HG03378 (cell line): ENCODE measurements at regions not wholly inside any gene's neighbourhood (a gene's known extent, or its start where the extent isn't known, plus 50 kb on each side); places are given as distances from the start of the nearest gene placed in this dataset.

Source experiments
- ATAC-seq: cut with Tn5 transposase; IDR thresholded peaks from one replicate; pipeline ENCODE4 v1.9.1; 2021; ENCODE audit warnings: mild to moderate bottlenecking, moderate library complexity; ENCODE audit not compliant: unreplicated experiment

DNA sequence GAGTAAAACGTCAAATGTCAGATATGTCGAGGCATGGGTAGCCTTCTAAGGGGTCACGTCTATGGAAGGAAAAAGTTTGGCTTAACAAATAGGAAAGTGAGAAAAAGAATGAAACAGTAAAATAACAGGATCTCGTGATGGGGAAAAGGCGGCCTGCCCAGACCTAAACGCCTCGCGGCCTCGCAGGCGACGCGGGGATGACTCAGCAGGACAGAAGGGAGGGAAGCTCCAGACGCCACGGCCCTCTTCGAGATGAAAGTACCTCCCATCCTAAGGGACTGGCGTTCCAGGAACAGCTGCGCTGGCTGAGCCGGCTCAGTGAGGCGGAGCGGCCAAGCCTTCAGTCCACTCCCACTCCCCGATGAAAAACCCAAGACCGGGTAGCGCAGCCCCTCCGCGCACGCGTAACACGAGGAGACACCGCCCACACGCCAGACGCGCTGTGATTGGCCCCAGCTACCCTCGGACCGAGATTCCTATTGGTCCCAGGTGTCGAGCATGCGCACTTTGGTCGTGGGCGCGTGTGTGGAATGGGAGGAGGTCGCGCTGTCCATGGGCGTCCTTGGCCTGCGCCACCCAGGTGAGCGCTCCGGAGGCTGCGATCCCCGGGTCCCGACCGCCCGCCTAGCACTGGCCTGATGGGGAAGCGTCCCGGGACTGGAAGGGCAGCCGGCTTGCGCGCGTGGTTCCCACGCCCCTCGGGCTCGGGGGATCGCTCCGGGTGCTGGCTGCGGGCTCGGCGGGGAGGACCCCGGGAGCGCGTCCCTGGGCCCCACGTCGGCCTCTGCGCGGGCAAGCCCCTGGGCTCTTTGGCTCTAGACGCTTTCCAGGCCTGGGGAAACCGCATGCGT, 588.5 kb downstream of the MTRR start:
- ATAC-seq: peak; percentile 97

DNA sequence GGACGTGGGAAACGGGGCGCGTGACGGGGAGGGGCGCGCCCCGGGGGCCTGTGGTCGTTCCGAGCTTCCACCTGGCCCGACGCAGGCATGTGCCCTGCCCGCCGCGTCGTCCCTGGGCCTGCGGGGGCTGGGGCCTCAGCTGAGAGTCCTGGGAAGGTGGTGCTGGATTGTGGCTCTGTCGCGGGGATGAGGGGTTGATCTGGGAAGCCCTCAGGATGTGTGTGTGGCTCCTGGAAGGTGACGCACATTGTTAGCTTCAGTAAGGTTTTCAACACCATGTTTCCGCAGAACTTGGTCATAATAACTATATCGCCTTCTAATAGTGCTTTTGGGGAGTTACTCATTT, 589.1 kb downstream of the MTRR start:
- peak; percentile 3 for ATAC-seq

DNA sequence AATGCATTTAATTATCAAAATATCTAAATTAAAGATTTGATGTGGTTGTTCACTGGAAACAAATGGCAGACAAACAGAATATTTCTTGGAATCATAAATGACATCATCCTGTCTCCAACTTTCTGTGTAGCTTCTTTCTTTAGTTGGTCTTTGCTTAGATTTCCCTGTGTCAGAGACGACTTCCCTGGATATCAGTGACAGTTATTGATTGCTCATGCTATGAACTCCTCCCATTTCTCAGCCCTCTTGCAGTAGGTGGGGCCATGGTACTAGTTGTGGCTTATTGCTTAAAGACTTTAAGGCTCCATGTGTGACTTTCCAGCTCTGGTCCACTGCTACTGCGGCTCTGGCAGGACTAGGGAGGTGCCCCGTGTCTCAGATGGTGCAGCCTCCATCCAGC, 592.6 kb downstream of the MTRR start:
- ATAC-seq: no peak

DNA sequence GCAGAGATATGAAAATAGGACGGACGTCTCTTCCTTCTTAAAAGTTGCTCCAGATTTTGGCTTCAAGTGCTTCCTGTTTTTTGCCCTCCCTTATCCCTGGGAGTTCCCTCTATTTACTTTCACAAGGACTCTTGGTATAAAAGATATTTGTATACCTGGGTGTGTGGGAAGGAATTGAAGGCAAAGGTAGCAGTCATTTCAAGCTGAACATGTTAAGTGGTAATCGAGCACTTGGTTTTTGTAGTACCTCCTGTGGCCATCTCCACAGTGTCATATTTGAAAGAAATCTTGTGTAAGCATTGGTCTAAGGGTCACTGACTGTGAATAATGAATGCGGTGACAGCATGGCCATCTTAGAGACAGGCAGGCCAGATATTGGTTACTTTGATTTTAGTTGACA, 593.6 kb downstream of the MTRR start:
- no peak for ATAC-seq

DNA sequence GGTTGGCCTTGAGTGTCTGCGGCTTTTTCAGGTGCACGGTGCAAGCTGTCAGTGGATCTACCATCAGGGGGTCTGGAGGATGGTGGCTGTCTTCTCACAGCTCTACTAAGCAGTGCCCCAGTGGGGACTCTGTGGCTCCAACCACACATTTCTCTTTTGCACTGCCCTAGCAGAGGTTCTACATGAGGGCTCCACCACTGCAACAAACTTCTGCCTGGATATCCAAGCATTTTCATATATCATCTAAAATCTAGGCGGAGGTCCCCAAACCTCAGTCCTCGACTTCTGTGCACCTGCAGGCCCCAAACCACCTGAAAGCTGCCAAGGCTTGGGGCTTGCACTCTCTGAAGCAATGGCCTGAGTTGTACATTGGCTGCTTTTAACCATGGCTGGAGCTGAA, 601.5 kb downstream of the MTRR start:
- no peak for ATAC-seq

DNA sequence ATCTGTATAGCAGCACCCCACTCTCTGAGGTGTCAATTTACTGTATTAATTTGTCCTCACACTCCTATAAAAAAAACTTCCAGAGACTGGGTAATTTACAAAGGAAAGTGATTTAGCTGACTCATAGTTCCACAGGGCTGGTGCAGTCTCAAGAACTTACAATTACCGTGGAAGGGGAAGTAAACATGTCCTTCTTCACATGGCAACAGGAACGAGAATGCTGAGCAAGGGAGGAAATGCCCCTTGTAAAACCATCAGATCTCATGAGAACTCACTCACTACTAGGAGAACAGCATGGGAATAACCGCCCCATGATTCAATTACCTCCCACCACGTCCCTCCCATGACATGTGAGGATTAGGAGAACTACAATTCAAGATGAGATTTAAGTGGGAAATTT, 602.6 kb downstream of the MTRR start:
- no peak for ATAC-seq

DNA sequence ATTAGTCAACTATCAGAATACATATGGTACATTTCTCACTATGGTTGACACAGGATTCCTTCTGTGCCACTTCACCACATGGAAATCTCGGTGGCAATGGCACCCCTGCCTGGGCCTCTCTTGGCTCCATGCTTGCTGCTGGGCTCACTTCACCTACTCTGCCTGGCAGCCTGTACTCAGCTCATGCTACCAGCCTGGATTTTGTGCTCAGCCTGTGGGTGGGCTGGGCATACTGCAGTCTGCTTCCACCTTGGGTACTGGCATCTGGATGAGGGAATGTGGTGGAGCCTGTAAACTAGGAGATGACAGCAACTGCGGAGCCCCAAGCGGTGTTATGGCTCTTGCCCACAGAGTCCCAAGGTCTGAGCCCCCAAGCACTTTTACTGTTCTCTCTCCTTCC, 604.1 kb downstream of the MTRR start:
- no peak for ATAC-seq

DNA sequence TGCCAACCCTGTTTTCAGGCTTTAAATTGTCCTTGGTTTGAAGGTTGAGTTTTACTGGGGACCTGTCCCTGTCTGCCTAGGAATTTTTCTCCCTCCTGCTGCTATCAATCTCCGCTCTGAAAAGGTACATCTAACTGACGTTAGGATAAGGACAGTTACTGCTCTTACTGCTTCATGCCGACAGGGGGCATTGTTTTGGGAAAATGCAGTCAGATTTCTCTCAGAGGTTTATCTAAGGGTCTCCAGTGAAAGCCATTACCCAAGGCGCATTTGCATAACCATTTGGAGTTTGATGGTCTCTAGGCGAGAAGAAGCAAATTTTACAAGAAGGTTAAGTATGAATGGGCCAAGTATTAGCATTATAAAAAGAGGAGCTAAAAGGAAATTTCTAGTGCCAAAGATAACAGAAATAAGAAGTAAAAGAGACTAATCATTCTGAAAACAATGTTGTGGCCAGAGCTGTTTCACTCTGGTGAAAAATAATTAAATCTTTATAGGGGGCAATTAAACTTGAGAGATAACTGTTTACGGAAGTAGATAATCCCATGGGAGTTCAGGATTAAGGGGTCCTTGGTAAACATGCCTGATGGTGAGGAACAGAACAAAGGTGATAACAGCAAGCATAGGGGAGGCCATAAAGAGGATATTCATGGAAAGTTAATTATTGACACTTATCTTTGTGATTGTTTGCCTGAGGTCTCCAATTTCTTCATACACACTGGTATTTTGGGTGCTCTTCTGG, 605.0 kb downstream of the MTRR start:
- ATAC-seq: no peak

DNA sequence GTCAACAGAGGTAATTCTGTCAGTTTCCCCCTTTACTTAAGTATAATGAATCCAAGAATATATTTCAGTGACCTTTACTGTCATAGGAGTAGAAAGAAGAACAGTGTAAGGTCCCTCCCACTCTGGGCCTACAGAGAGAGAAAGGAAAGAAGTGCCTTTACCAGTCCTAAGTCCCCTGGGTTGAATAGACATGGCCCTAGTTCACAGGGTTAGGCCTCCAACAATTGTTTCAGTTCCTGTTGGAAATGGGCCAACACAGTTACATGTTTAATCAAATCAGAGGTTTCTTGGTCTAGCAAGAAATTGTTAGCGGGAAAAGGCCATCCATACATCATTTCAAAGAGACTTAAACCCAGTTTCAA, 605.6 kb downstream of the MTRR start:
- no peak for ATAC-seq

DNA sequence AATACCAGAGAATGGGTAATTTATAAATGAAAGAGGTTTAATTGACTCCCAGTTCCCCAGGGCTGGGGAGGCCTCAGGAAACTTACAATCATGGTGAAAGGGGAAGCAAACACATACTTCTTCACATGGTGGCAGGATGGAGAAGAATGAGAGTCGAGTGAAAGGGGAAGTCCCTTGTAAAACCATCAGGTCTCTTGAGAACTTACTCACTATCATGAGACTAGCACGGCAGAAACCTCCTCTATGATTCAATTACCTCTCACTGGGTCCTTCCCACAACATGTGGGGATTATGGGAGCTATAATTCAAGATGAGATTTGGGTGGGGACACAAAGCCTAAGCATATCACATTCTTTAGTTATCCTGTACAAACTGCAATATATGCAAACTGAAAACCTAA, 609.4 kb downstream of the MTRR start:
- no peak for ATAC-seq

DNA sequence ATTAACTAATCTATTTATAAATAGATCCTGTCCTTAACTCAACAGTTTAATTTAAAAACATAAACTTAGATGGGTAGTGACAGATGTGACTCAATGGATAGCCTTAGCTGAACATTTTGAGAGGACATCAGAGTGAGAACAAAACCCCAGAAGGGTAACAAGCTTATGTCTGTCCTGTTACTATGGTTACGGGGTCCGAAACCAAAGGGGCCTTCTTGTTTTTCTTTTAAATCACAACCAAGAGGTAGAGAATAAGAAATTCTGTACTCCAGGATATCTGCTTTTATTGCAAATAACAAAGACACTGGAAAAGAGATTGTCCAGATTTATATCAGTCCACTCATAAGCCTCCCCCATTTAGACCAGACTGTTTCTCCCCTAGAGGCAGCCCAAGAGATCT, 612.1 kb downstream of the MTRR start:
- no peak for ATAC-seq

DNA sequence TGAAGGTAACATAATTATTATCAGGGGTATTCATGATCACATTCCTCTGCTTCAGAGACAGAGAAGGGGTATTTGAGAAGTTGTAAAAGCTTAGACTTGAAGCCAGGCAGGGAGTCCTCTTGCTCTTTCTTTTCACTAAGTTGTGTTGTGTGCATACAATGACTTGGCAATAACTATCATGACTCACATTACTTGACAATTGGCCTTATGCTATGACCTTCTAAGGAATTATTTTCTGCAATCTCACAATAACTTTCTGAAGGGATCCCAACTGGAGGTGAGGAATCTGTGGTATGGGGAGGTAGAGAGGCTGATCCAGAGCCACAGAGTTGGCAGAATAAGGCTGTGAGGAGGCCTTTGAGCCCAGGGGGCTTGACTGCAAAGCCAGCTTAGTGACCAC, 622.3 kb downstream of the MTRR start:
- no peak for ATAC-seq

DNA sequence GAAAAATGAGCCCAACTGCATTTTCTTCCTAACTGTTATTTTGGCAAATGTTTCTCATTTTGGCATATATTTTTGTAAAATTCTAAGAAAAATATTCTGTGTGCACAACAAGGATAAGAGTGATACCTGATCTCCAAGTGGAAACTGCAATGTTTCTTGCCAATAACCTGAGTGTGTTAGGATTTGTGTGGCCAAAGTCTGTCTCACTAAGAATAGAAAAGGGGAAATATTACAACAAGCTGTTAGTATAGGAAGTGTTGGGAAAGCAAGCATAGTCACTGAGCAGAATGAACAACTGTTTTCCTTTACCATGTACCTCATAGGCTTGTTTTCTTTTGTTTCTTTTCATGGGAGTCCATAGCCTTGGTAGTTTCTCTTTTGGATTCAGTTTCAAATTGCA, 624.2 kb downstream of the MTRR start:
- no peak for ATAC-seq

DNA sequence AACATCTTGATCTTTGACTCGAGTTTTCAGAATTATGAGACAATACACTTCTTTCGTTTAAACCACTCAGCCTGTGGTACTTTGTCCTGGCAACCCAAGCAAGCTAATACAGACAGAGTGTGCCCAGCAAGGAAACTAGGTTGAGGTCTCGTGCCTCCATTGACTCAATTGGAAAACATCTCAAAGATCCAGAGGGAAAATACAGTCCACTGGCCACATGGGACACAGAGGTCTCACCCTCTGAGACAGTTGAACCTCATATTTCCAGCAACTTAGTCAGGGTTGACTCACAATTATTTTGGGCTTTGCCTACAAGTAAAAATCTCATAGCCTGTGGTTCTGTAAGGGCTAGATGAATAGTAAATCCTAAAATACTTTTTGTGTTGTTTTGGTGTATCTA, 631.5 kb downstream of the MTRR start:
- no peak for ATAC-seq

DNA sequence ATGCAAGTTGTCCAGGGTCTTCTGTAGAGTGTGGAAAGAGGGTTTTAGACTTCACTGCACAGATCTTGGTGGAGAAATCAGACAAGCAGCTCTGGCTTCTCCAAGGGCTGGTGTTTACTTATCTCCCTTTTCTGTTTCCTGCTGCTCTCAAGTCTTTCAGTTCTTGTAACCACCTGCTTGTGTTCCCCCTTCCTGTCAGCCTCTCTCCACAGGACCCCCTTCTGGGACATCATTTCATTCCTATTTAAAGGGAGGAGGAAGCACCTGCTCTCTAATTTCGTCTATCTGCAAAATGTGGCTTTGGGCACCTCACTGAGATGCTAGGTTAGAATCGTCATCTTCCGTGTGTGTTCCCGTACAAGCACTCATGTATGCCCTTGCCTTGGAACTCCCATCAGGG, 636.2 kb downstream of the MTRR start:
- no peak for ATAC-seq

DNA sequence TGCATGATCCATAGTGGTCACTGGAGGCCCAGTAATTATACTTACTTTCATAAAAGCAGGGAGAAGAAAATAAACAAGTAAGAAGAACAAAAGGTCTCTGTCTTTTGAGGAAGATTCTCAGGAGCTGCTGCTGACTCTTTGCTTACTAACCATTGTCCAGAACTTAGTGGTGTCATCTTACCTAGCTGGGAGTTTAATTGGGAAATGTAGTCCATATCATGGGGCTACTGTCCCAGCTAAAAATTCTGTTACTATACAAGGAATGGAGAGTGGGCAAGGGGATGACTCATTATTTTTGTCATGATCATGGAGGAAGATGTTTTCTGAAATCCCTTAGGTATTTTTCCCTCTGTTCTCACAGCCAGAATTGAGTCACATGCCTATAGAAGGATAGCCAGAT, 639.3 kb downstream of the MTRR start:
- no peak for ATAC-seq

DNA sequence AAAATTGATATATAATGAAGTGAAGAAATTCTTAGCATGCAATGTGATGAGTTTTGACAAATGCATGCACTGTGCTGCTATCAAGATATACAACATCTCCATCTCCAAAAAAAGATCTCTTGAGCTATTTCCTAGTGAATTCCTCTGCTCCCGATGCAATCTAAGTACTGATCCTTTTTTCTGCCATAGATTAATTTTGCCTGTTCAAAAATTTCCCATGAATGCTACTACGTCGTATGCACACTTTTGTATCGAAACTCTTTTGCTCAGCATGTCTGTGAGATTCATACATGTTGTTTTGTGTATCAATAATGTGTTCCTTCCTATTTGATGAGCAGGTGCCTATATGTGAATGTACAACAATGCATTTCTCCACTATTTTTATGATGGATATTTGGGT, 647.4 kb downstream of the MTRR start:
- no peak for ATAC-seq

DNA sequence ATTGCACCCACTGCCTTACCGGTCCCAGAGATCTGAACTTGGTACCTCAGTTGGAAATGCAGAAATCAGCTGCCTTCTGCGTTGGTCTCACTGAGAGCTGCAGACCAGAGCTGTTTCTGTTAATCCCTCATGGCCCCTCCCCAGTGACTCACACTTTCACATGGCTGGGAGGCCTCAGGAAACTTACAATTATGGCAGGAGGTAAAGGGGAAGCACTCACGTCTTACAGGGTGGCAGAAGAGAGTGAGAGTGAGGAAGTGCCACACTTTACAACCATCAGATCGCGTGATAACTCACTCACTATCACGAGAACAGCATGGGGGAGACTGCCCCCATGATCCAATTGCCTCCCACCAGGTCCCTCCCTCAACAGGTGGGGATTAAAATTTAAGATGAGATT, 648.5 kb downstream of the MTRR start:
- no peak for ATAC-seq

DNA sequence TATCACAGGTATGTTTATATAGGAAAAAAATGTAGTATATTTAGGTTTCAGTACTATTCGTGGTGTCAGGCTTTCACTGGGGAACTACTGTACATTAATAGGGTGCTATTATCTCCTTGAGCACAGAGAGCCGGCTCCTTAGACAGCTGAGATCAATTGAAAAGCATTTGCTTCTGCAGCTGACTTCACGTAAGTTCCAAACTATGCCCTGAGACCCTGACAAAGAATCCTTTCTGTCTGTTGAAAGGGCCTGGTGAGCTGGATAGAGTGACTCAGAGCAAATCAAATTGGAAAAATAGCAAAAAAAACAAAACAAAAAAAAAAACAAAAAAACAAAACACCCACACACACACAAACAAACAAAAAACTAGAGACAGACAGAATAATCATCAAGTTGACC, 652.0 kb downstream of the MTRR start:
- ATAC-seq: no peak

DNA sequence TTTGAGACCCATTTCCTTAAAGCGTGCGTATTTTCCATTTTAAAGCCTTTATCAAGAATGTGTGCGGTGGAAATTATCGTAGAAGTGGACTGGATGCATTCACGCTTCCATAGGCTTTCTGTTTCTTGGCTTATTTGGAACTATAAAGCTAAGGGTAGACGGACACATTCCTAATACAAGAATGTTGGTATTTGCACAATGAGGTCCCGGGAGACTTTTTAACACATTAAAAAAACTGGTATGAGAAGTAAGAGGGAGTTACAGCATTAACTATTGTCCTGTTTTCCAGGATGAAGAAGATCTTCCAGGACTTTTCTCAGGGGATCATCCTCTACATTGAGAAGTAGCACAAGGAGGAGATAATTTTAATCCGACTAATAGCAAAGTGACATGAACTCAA, 653.0 kb downstream of the MTRR start:
- no peak for ATAC-seq

DNA sequence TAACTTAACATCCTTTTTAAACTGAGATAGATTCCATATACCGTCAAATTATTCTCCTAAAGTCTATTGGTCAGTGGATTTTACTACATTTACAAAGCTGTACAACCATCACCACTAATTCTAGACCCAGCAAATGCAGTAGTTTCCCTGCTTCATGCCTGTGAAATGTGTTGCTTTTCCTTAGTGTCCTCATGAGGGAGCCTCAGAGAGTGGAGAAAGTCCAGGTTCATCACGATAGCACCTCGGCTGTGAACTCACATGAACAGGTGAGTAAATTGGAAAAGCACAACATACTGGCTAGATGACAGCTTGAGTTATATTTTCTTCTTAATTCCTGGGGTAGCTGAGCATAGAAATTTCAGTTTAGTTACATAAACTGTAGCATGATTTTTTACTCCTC, 653.7 kb downstream of the MTRR start:
- no peak for ATAC-seq

DNA sequence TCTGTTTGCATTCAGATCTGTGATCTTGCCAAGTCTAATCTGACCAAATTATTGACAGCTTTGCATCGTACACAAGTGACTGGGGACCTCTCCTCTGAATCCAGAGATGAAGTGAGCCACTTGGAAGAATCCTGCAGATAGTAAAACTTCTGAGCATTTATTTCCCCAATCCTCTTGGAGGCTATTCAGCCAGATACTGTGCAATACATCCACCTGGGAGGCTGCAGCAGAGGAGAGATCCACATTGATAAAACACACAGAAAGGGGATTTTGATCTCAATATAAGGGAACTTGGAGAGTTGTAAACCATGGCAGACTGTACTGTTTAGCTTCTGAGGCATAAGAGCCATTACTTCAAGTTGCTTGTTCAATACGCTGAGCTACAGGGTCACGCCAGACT, 654.6 kb downstream of the MTRR start:
- ATAC-seq: no peak

DNA sequence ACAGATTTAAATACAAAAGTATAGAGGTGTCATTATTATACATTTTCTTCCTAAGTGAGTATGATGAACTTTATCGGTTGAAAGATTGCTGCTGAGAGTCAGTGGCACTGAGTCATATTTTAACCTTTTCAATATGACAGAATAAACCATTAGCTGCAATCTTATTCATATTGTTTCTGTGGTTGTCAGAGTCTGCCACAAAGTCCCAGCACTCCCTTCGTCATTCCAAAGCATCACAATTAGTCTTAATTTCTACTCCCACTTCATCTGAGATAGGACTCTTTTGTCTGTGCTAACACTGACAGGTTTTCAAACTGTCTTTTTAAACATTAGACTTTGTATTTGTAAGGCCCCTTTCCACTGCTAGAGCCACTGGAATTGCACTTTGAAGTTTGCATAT, 656.9 kb downstream of the MTRR start:
- ATAC-seq: no peak
